ENCODE measurements at regions not wholly inside any gene's neighbourhood (a gene's known extent, or its start where the extent isn't known, plus 50 kb on each side); places are given as distances from the start of the nearest gene placed in this dataset.

DNA sequence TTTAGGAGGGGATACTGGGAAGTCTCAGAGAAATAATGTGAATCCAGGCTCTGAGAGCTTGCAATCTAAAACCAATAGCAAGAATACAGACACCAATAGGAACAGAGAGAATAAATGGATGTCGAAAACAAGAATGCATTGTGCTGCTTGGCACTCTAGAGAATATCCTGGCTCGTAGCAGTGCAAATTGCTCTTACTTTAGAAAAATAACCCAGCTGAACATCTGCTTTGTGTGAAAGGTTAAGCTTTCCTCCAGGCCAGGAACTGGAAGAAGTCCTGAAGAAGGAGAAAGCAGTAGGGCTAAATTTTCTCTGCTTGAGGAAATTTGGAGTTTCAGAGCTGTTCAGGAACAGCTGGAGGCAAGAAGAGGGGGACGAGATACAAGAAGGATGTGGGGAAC lies 382.3 kb downstream of the HHIPL2 start:
- TF ChIP-seq, protein P1, sequence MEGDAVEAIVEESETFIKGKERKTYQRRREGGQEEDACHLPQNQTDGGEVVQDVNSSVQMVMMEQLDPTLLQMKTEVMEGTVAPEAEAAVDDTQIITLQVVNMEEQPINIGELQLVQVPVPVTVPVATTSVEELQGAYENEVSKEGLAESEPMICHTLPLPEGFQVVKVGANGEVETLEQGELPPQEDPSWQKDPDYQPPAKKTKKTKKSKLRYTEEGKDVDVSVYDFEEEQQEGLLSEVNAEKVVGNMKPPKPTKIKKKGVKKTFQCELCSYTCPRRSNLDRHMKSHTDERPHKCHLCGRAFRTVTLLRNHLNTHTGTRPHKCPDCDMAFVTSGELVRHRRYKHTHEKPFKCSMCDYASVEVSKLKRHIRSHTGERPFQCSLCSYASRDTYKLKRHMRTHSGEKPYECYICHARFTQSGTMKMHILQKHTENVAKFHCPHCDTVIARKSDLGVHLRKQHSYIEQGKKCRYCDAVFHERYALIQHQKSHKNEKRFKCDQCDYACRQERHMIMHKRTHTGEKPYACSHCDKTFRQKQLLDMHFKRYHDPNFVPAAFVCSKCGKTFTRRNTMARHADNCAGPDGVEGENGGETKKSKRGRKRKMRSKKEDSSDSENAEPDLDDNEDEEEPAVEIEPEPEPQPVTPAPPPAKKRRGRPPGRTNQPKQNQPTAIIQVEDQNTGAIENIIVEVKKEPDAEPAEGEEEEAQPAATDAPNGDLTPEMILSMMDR (IDR thresholded peaks at IDR 0.05): no peak
- TF ChIP-seq POLR2A (IDR thresholded peaks at IDR 0.05): no peak
